ENCODE measurements at regions not wholly inside any gene's neighbourhood (a gene's known extent, or its start where the extent isn't known, plus 50 kb on each side); places are given as distances from the start of the nearest gene placed in this dataset.
"Not testable (repeated sequence)": the region's sequence is repeated elsewhere in the genome, so short reads cannot be mapped to it uniquely, and the experiment has no call there.

DNA sequence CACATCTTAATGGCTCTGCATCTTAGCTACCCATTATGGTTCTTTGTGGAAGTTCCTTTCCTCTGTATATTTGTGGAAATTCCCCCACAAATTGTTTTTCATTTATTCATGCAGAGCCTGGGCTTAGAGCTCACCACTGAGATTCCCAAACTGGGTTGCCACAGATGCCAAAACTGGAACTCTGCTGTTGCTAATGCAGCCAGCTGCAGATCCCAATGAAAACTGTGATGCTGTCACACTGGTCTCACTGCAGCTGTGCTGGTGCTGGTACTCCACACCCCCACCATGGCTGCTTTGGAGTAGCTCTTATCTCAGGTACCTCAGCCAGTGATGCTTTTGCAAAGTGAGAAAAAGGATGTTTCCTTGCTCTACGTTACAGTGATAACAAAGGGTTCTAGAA lies 87.7 kb downstream of the DCK start:
- no peak for DNase-seq (ENCODE audit: low read depth in 3 of 3)

GRCh38 chr4:71093745-71094144 lies 100.3 kb downstream of the DCK start:
- DNase-seq (ENCODE audit: low read depth in 3 of 3) = no peak

GRCh38 chr4:71094201-71094600 lies 100.8 kb downstream of the DCK start:
- DNase-seq (ENCODE audit: low read depth in 3 of 3) = no peak

GRCh38 chr4:71095141-71095540 lies 101.7 kb downstream of the DCK start:
- DNase-seq (ENCODE audit: low read depth in 3 of 3) = no peak

- DNase-seq (ENCODE audit: low read depth in 3 of 3) = no peak
Measured at GRCh38 chr4:71095545-71095944, 102.1 kb downstream of the DCK start.

DNA sequence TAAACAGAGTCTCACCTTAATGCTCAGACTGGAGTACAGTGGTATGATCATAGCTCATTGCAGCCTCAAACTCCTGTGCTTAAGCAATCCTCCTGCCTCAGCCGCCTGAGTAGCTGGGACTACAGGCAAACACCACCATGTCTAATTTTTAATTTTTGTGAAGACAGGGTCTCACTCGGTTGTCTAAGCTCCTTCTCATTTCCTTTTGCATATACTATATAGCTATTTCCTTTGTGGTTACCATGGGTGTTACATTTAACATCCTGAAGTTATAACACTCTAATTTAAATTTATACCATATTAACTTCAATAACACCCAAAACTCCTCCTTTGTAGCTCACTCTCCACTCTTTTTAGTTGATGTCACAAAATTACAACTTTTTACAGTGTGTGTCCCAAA lies 114.3 kb downstream of the DCK start:
- DNase-seq (ENCODE audit: low read depth in 3 of 3) = no peak

DNA sequence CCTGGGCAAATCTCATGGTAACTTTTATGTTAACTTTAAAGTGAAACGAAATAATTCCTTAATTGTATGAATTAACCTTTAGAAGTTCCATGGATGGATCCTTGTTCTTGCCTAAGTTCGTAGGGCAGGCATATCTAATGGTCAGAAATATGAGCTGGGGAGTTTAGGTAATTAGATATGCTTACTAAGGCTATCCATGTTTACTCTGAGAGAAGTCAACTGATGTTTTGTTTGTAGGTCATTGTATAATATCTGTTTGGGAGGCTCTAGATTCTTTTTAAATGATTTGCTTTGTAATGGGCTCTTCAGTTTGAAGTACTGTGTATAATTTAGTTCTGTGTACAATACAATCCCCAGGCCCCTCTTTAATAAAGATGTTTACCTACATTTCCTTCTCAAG lies 117.0 kb downstream of the DCK start:
- DNase-seq (ENCODE audit: low read depth in 3 of 3) = no peak

GRCh38 chr4:71111133-71111532 lies 117.7 kb downstream of the DCK start:
- DNase-seq (ENCODE audit: low read depth in 3 of 3) = not testable (repeated sequence)

GRCh38 chr4:71113294-71113693 lies 119.8 kb downstream of the DCK start:
- no peak for DNase-seq (ENCODE audit: low read depth in 3 of 3)

- no peak for DNase-seq (ENCODE audit: low read depth in 3 of 3)
Measured at GRCh38 chr4:71120831-71121524, 127.5 kb downstream of the DCK start.

DNA sequence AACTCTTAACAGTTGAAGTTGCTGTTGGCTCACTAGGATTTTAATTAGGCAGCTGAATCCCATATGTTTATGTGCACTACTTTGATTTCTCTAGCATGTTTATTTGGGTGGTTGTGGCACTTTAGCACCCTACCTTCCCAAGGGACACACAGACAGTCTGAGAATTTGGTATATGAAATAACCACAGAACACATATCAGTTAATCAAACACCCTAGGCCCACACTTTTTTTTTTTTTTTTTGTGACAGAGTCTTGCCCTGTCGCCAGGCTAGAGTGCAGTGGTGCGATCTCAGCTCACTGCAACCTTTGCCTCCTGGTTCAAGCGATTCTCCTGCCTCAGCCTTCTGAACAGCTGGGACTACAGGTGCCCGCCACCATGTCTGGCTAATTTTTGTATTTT lies 130.5 kb downstream of the DCK start:
- DNase-seq (ENCODE audit: low read depth in 3 of 3) = no peak

DNA sequence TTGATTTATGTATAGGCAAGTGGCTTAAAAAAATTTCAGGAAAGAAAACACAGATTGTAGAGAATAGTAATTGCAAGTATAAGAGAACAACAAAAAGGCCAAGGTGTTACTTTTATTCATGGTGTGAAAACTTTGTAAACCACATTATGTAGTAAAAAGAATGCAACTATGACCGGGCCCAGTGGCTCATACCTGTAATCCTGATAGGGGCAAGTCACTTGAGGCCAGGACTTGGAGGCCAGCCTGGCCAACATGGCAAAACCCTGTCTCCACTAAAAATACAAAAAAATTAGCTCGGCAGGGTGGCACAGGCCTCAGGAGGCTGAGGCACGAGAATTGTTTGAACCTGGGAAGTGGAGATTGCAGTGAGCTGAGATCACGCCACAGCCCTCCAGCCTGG lies 131.7 kb downstream of the DCK start:
- no peak for DNase-seq (ENCODE audit: low read depth in 3 of 3)

GRCh38 chr4:71126719-71127118 lies 133.3 kb downstream of the DCK start:
- no peak for DNase-seq (ENCODE audit: low read depth in 3 of 3)

- DNase-seq (ENCODE audit: low read depth in 3 of 3) = no peak
Measured at GRCh38 chr4:71130827-71131603, 137.6 kb downstream of the DCK start.

- DNase-seq (ENCODE audit: low read depth in 3 of 3) = no peak
Measured at GRCh38 chr4:71132486-71132885, 139.0 kb downstream of the DCK start.

DNA sequence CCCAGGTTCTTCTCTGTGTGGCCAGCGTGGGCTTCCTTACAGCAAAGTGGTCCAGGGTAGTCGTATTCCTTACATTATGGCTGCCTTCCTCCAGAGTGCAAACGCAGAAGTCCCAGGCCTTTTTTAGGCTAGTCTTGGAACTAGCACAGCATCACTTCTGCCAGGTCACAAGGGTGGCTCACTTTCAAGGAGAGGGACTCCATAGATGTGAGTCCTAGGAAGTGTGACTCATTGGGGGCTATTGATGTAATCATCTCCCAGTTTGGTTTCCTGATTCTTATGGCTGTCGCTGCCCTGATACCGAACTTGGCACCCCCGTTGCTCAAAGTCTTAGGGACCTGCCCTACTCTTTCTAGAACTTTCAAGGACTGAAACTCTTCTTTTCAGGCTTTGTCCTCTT lies 140.0 kb downstream of the DCK start:
- no peak for DNase-seq (ENCODE audit: low read depth in 3 of 3)

GRCh38 chr4:71136071-71136470 lies 142.6 kb downstream of the DCK start:
- no peak for DNase-seq (ENCODE audit: low read depth in 3 of 3)

DNA sequence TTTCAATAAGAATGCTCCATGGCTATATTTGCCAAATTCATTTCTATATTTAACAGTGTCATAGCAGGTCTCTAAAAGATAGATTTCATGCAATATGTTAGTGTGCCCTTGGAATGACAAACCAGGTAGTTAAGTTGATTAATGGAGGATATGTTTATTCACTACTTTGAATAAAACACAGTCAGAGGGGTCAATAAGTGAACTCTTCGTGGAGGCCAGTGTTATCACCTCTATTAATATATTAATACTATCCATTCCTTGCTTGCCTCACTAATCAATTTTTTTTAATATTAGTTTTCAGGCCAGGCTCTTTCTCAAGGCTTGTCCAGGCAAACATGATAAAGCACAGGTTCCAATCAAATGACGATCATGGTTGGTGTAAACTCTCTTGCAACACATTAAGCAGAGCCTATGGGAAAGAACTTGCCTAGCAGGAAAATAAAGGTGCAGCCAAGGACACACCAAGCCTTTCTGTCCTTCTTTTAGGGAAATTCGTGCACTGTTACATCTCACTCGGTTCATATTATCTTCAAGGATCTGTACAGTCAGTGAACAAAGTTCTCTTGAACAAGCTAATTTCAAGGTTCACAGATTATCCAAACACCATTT lies 144.7 kb downstream of the DCK start:
- DNase-seq (ENCODE audit: low read depth in 3 of 3) = no peak

DNA sequence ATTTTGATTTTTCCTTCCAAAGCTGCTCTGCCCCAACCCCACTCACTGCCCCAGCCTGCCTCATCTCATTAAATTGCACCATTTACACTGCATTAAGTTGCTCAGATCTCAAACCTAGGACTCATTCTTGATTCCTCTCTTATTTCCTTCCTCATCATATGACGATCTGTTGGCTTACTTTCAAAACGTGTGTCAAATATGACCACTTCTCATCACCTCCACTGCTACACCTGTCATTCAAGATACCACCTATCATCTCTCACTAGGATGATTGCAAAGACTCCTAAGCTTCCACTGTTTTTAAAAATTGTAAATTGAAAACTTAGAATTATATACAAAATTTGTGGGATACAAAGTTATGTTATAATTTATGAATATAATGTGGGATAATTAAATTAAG lies 147.1 kb downstream of the DCK start:
- no peak for DNase-seq (ENCODE audit: low read depth in 3 of 3)

DNA sequence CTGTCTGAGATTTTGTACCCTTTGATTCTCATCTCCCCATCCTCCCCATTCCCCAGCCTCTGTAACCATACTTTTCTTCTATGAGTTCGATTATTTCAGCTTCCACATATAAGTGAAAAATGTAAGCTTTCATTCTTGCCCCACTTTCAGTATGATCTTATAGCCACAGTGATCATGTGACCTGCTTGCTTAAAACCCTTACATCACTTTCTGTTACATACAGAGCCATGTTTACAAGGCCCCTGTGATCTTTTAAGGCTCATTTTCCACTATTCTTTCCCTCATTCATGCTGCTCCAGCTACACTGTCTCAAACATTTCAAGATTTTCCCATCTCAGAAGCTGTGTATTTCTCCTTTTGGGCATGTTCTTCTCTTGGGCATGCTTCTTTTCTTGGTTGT lies 147.7 kb downstream of the DCK start:
- no peak for DNase-seq (ENCODE audit: low read depth in 3 of 3)

DNA sequence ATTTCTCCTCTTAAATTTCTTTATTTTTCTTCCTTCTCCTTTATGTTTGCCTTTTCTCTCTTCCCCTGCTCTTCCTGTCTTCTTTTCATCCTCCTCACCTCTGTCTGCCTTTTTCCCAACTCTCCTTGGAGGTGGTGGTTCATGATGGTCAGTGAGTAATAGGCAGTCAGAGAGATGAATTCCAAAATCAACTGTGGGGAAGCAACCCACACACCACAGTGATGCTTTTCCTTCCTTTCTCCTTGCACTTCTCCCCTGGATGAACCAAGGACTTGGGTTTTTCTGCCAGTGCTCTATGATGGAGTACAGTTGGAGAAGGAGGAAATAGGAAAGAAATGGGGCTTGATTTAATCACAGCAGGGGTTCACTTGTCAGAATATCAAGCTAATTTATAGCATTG lies 153.8 kb downstream of the DCK start:
- DNase-seq (ENCODE audit: low read depth in 3 of 3) = no peak

DNA sequence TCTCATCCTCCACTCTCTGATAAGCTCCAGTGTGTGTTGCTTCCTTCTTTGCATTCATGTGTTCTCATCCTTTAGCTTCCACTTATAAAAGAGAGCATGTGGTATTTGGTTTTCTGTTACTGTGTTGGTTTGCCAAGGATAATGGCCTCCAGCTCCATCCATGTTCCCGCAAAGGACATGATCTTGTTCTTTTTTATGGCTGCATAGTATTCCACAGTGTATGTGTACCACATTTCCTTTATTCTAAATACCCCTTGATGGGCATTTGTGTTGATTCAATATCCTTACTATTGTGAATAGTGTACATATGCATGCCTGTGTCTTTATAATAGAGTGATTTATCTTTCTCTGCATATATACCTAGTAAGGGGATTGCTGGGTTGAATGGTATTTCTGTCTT lies 155.1 kb downstream of the DCK start:
- DNase-seq (ENCODE audit: low read depth in 3 of 3) = no peak

DNA sequence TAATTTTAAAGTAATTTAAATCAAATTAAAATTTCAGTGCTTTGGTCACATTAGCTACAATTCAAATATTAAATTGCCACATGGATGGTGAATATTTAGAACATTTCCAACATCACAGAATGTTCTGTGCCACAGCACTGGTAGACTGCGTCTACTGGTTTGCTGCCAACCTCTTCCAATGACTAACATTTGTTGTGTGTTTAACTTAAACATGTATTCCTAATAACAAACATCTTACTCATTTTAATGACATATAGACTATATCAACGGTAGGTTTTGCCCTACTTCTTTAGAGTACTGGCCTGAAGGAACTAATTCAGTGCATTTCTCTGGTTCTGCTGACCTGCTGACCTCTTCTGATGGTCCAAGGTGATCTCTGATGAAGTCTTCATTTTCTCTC lies 157.6 kb downstream of the DCK start:
- DNase-seq (ENCODE audit: low read depth in 3 of 3) = no peak
